PC-3 (cell line): ENCODE measurements at regions not wholly inside any gene's neighbourhood (a gene's known extent, or its start where the extent isn't known, plus 50 kb on each side); places are given as distances from the start of the nearest gene placed in this dataset.

Source experiments
- ATAC-seq: fragments of 200-7000 bp; cut with Tn5 transposase; 2 replicates; pipeline ENCODE4 v1.9.1; 2020; ENCODE audit warnings: mild to moderate bottlenecking, moderate library complexity
- BruUV-seq: library from RNA; stranded (reverse); fragments of 400-500 nt; replicated peaks from 2 replicates; lab custom pipeline; 2021; lab: Mats Ljungman, UMichigan
- CTCF ChIA-PET: fragments of 300-600 bp; sonication (Branson Sonifier 250); formaldehyde crosslinking; loops from one replicate; lab custom pipeline; 2022; ENCODE audit warnings: antibody characterized with exemption; lab: Charles Lee
- POLR2A ChIA-PET: fragments of 300-600 bp; sonication (Branson Sonifier 250); formaldehyde crosslinking; loops from one replicate; lab custom pipeline; 2022; ENCODE audit warnings: antibody characterized with exemption; ENCODE audit not compliant: unreplicated experiment; lab: Charles Lee
- DNase-seq: peaks from one replicate; pipeline ENCODE4 v3.0.0-alpha.2; 2015
- H2AFZ ChIP-seq: fragments of 300-600 bp; sonication (generic); 2 replicates; pipeline ENCODE4 v1.6.0; 2016; ENCODE audit warnings: antibody characterized with exemption, low read length
- H3F3A ChIP-seq: fragments of 300-600 bp; sonication (generic); one replicate; pipeline ENCODE4 v1.6.0; 2017; ENCODE audit warnings: antibody characterized with exemption, low read length, control low read depth, mild to moderate bottlenecking; ENCODE audit not compliant: unreplicated experiment
- H3K27ac ChIP-seq: fragments of 300-600 bp; sonication (generic); 2 replicates; pipeline ENCODE4 v1.5.1; 2016; ENCODE audit warnings: mild to moderate bottlenecking, low read length
- H3K27me3 ChIP-seq: fragments of 300-600 bp; sonication (generic); 2 replicates; pipeline ENCODE4 v1.6.1; 2016; ENCODE audit warnings: low read length, mixed read lengths
- H3K36me3 ChIP-seq: fragments of 300-600 bp; sonication (generic); 2 replicates; pipeline ENCODE4 v1.6.1; 2016; ENCODE audit warnings: low read depth, mixed run types, low read length, mixed read lengths
- H3K4me1 ChIP-seq: fragments of 300-600 bp; sonication (generic); 2 replicates; pipeline ENCODE4 v1.5.1; 2016; ENCODE audit warnings: low read length; ENCODE audit not compliant: insufficient read depth
- H3K4me2 ChIP-seq: fragments of 300-600 bp; sonication (generic); 2 replicates; pipeline ENCODE4 v1.6.0; 2016; ENCODE audit warnings: low read length
- H3K4me3 ChIP-seq: fragments of 300-600 bp; sonication (generic); 2 replicates; pipeline ENCODE4 v1.5.1; 2016; ENCODE audit warnings: mild to moderate bottlenecking, low read length, mixed read lengths
- H3K79me2 ChIP-seq: fragments of 300-600 bp; sonication (generic); 2 replicates; pipeline ENCODE4 v1.6.1; 2017; ENCODE audit warnings: low read length, mixed read lengths
- H3K9ac ChIP-seq: fragments of 300-600 bp; sonication (generic); 2 replicates; pipeline ENCODE4 v1.6.0; 2016; ENCODE audit warnings: mild to moderate bottlenecking, low read length
- H3K9me2 ChIP-seq: fragments of 300-600 bp; sonication (generic); replicated peaks from 2 replicates; pipeline ENCODE4 v1.6.1; 2016; ENCODE audit warnings: mixed run types, low read length, mixed read lengths
- H3K9me3 ChIP-seq: fragments of 300-600 bp; sonication (generic); 2 replicates; pipeline ENCODE4 v1.6.1; 2016; ENCODE audit warnings: low read length, mixed read lengths
- H4K20me1 ChIP-seq: fragments of 300-600 bp; sonication (generic); 2 replicates; pipeline ENCODE4 v1.6.1; 2016; ENCODE audit warnings: low read length, mixed read lengths
- EZH2 ChIP-seq: fragments of 300-600 bp; sonication (generic); IDR thresholded peaks from one replicate; pipeline ENCODE4 v1.6.1; 2017; ENCODE audit warnings: antibody characterized with exemption, mild to moderate bottlenecking, low read length; ENCODE audit not compliant: unreplicated experiment
- EZH2phosphoT487 ChIP-seq: fragments of 300-600 bp; sonication (generic); IDR thresholded peaks from 2 replicates; pipeline ENCODE4 v1.6.1; 2018; ENCODE audit warnings: mild to moderate bottlenecking, antibody characterized with exemption, low read length, borderline replicate concordance
- intact Hi-C: fragments of 100-400 bp; cut with micrococcal nuclease; formaldehyde crosslinking; loops from 2 replicates; pipeline ENCODE4 v1.9.0; 2023
- TF ChIP-seq, protein P1 (sequence below): fragments of 300-600 bp; sonication (generic); conservative IDR thresholded peaks from 2 replicates; pipeline ENCODE4 v1.5.1; 2017; ENCODE audit warnings: antibody characterized with exemption, low read depth, mild to moderate bottlenecking, low read length

DNA sequence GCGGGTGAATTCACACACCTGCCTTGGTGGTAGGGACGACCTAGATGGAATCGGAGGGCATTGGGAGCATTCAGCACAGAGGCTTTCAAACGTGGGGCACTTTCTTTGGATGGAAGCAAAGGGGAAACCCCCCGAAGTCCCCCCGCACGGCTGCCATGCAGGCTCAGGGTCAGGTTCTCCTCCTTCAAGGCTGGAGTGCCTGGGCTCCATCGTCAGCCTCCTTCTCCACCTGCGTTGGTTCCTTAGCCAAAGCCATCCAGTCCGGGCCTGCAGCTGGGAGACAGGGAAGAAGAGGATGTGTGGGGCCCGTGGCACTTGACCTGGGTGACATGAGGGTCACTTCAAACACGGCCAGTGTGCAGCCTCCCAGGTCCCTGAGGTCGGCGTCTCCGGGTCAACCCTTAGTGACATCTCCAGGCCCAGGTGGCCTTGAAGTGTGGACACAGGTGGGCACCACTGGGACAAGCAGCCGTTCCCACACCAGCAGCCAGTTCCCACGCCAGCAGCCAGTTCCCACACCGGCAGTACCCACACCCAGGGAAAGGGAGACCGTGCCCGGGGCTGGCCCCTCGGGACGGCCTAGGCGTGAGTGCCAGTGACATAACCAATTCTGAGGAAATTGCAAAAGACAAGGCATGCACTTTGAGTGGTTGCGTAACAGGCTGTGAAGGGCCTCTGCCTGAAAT, 116.0 kb downstream of the SOX1 start:
- CTCF ChIA-PET: no interaction called here
- no peaks in the 10 kb centered on the region for H3K9me2 ChIP-seq
- H3K4me3 ChIP-seq: no peak overlapping the region
- H3K4me1 ChIP-seq: no peaks in the 10 kb centered on the region
- POLR2A ChIA-PET: no interaction called here
- H3F3A ChIP-seq: no peaks in the 10 kb centered on the region
- no peaks in the 10 kb centered on the region for H3K9me3 ChIP-seq
- no peaks in the 10 kb centered on the region for H3K36me3 ChIP-seq
- no peak overlapping the region for H3K9ac ChIP-seq
- H2AFZ ChIP-seq: no peak overlapping the region
- ATAC-seq (no peak), DNase-seq (no peak)
- no peak overlapping the region for H3K4me2 ChIP-seq
- H3K27me3 ChIP-seq: peaks cover 11% of the 10 kb centered on the region; the same call in 1 of the 2 replicates
- TF ChIP-seq, protein P1, sequence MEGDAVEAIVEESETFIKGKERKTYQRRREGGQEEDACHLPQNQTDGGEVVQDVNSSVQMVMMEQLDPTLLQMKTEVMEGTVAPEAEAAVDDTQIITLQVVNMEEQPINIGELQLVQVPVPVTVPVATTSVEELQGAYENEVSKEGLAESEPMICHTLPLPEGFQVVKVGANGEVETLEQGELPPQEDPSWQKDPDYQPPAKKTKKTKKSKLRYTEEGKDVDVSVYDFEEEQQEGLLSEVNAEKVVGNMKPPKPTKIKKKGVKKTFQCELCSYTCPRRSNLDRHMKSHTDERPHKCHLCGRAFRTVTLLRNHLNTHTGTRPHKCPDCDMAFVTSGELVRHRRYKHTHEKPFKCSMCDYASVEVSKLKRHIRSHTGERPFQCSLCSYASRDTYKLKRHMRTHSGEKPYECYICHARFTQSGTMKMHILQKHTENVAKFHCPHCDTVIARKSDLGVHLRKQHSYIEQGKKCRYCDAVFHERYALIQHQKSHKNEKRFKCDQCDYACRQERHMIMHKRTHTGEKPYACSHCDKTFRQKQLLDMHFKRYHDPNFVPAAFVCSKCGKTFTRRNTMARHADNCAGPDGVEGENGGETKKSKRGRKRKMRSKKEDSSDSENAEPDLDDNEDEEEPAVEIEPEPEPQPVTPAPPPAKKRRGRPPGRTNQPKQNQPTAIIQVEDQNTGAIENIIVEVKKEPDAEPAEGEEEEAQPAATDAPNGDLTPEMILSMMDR: no peak
- TF ChIP-seq EZH2 (no peak), EZH2phosphoT487 (no peak)
- no peaks in the 10 kb centered on the region for H4K20me1 ChIP-seq
- no peak overlapping the region for H3K27ac ChIP-seq
- H3K79me2 ChIP-seq: no peaks in the 10 kb centered on the region
- intact Hi-C loops: no loop called here
- BruUV-seq: no TSS peak

DNA sequence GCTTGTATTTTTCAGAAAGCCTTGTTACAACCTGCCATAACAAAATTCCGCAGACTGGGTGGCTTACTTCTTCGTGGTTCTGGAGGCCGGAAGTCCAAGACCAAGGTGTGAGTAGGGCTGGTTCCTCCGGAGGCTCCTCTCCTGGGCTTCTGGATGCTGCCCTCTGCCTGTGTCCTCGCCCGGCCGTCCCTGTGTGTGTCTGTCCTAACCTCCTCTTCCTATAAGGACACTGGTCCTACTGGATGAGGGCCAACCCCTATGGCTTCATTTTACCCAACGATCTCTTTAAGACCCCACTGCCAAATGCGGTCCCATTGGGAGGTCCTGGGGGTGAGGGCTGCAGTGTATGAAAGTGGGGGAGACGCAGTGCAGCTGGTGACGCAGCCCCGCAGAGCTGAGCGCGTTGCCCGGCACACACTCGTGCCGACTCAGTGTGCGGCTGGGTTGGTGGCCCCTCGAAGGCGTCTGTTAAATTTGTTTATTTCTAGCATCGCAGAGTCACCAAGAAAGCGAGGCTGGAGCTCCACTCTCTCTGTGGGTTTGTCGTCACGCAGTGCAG, 116.7 kb downstream of the SOX1 start:
- Histone ChIP-seq H3K4me3 (no peak overlapping the region), H3K36me3 (no peaks in the 10 kb centered on the region), H3K9me2 (no peaks in the 10 kb centered on the region), H2AFZ (no peak overlapping the region), H4K20me1 (no peaks in the 10 kb centered on the region), H3K4me1 (no peaks in the 10 kb centered on the region), H3K27me3 (peaks cover 11% of the 10 kb centered on the region; the same call in 1 of the 2 replicates), H3K9ac (no peak overlapping the region), H3K27ac (no peak overlapping the region), H3K4me2 (no peak overlapping the region), H3F3A (no peaks in the 10 kb centered on the region), H3K9me3 (no peaks in the 10 kb centered on the region), H3K79me2 (no peaks in the 10 kb centered on the region)
- no TSS peak for BruUV-seq
- TF ChIP-seq EZH2phosphoT487: no peak
- TF ChIP-seq EZH2: no peak
- TF ChIP-seq, protein P1: no peak
- DNase-seq (no peak), ATAC-seq (no peak)
- intact Hi-C loops: no loop called here
- CTCF ChIA-PET: no interaction called here
- POLR2A ChIA-PET: no interaction called here

DNA sequence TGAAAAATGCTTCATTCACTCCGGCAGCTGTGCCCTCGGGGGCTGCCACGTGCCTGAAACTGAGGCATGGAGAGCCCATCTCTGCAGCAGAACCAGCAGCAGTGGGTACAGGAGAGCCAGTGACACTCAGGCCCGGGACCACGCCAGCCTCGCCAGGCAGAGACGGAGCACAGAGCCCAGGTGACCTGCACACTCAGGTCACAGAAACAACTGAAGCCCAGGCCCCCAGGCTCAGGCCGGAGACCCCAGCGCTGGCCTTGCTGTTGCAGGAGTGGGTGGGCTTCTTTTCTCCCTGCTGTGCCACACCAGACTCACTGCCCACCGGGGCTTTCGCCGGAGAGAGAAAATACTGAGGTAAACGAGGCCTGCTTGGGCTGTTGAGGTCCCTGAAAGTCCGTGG, 117.3 kb downstream of the SOX1 start:
- peaks cover 11% of the 10 kb centered on the region; the same call in 1 of the 2 replicates for H3K27me3 ChIP-seq
- H3K36me3 ChIP-seq: no peaks in the 10 kb centered on the region
- DNase-seq: no peak
- no peaks in the 10 kb centered on the region for H3K9me2 ChIP-seq
- TF ChIP-seq EZH2 (no peak), EZH2phosphoT487 (no peak)
- TF ChIP-seq, protein P1: no peak
- no peaks in the 10 kb centered on the region for H3K9me3 ChIP-seq
- no peak overlapping the region for H3K27ac ChIP-seq
- H3K79me2 ChIP-seq: no peaks in the 10 kb centered on the region
- no peak overlapping the region for H2AFZ ChIP-seq
- ATAC-seq: no peak
- CTCF ChIA-PET: no interaction called here
- no peak overlapping the region for H3K4me3 ChIP-seq
- intact Hi-C loops: no loop called here
- H3K4me1 ChIP-seq: no peaks in the 10 kb centered on the region
- no peaks in the 10 kb centered on the region for H3F3A ChIP-seq
- no TSS peak for BruUV-seq
- H3K4me2 ChIP-seq: no peak overlapping the region
- no peak overlapping the region for H3K9ac ChIP-seq
- POLR2A ChIA-PET: no interaction called here
- H4K20me1 ChIP-seq: no peaks in the 10 kb centered on the region
